Fibroblast of lung (primary cell): ENCODE measurements at regions not wholly inside any gene's neighbourhood (a gene's known extent, or its start where the extent isn't known, plus 50 kb on each side); places are given as distances from the start of the nearest gene placed in this dataset.

Experiments
- EZH2 ChIP-seq: IDR thresholded peaks from 2 replicates; pipeline ENCODE4 v1.5.1; 2012; ENCODE audit warnings: low read length, control low read depth, mild to moderate bottlenecking; ENCODE audit errors: missing control alignments
- TF ChIP-seq, protein P1 (sequence below), 2 donors: IDR thresholded peaks in 1 of 2; conservative IDR thresholded peaks in 1 of 2; 1 replicate in 1 of 2; 2 replicates in 1 of 2; pipeline ENCODE4 v1.5.1; 2011 to 2012; ENCODE audit warnings: low read length in 2 of 2, control low read depth in 1 of 2, inconsistent platforms in 1 of 2, low read depth in 1 of 2, mild to moderate bottlenecking in 1 of 2

DNA sequence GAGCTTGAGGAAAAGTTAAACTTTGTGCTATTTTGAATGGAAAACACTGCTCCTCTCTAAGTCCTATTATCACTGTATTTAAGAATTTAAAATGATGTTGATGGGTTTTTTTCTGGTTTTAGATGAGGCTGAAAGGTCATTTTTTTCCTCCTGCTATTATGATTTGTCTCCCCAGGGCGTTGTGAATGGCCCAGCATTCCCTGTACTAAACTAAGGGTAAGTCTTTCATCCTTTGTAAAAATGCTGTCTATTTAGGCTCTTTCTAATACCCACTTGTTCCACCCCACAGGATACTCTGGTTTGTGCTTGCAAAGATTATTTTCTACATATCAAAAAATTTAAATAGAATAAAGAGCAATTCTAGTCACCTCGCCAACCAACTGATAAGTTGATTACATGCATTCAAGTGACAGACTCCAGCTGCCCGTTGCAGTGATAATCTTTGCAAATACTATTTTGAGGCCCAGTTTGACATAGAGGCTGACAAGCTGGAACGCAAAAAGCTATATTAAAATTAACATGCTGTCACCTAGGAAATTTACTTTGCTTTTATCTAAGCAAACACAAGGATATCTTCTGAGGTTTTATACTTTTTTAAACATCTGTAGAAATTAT, 222.3 kb upstream of the TMEM229A start:
- TF ChIP-seq, protein P1, sequence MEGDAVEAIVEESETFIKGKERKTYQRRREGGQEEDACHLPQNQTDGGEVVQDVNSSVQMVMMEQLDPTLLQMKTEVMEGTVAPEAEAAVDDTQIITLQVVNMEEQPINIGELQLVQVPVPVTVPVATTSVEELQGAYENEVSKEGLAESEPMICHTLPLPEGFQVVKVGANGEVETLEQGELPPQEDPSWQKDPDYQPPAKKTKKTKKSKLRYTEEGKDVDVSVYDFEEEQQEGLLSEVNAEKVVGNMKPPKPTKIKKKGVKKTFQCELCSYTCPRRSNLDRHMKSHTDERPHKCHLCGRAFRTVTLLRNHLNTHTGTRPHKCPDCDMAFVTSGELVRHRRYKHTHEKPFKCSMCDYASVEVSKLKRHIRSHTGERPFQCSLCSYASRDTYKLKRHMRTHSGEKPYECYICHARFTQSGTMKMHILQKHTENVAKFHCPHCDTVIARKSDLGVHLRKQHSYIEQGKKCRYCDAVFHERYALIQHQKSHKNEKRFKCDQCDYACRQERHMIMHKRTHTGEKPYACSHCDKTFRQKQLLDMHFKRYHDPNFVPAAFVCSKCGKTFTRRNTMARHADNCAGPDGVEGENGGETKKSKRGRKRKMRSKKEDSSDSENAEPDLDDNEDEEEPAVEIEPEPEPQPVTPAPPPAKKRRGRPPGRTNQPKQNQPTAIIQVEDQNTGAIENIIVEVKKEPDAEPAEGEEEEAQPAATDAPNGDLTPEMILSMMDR (conservative IDR thresholded peaks at IDR 0.05 in 1 of 2, IDR thresholded peaks at IDR 0.05 in 1 of 2; ENCODE audit: low read depth in 1 of 2, low read length in 2 of 2): no peak
- no peak for TF ChIP-seq EZH2
